ENCODE measurements at regions not wholly inside any gene's neighbourhood (a gene's known extent, or its start where the extent isn't known, plus 50 kb on each side); places are given as distances from the start of the nearest gene placed in this dataset.
"Not testable (repeated sequence)": the region's sequence is repeated elsewhere in the genome, so short reads cannot be mapped to it uniquely, and the experiment has no call there.

GRCh38 chr15:92788196-92788595, 111.9 kb upstream of the CHD2 start:
- no peak for TF ChIP-seq CTCF (IDR thresholded peaks at IDR 0.05; ENCODE audit: unreplicated experiment)
- Mint-ChIP-seq H3K9me3 (ENCODE audit: low read depth) (no peaks in the 10 kb centered on the region), H3K4me3 (ENCODE audit: low read depth) (no peak overlapping the region)

GRCh38 chr15:92788793-92789192, 111.3 kb upstream of the CHD2 start:
- H3K36me3 Mint-ChIP-seq (ENCODE audit: insufficient read depth); H3K4me3 Mint-ChIP-seq (ENCODE audit: low read depth); H3K27me3 Mint-ChIP-seq; H3K9me3 Mint-ChIP-seq (ENCODE audit: low read depth); H3K27ac Mint-ChIP-seq; DNase-seq (ENCODE audit: low spot score, unreplicated experiment); H3K4me1 Mint-ChIP-seq (ENCODE audit: low read depth): not testable (repeated sequence)

More at GRCh38 chr15:92788196-92788595, 111.9 kb upstream of the CHD2 start:
- Mint-ChIP-seq H3K4me1 (ENCODE audit: low read depth) (no peaks in the 10 kb centered on the region), H3K27me3 (no peaks in the 10 kb centered on the region), H3K27ac (no peak overlapping the region), H3K36me3 (ENCODE audit: insufficient read depth) (peaks cover 3% of the 10 kb centered on the region)
- no peak for DNase-seq (ENCODE audit: low spot score, unreplicated experiment)

GRCh38 chr15:92796161-92796611, 103.9 kb upstream of the CHD2 start:
- Mint-ChIP-seq H3K4me1 (ENCODE audit: low read depth) (no peaks in the 10 kb centered on the region), H3K27ac (no peak overlapping the region), H3K4me3 (ENCODE audit: low read depth) (no peak overlapping the region), H3K27me3 (no peaks in the 10 kb centered on the region), H3K36me3 (ENCODE audit: insufficient read depth) (peaks cover 1% of the 10 kb centered on the region), H3K9me3 (ENCODE audit: low read depth) (no peaks in the 10 kb centered on the region)
- DNase-seq (ENCODE audit: low spot score, unreplicated experiment), result no peak
- no peak for TF ChIP-seq CTCF (IDR thresholded peaks at IDR 0.05; ENCODE audit: unreplicated experiment)

- DNase-seq (ENCODE audit: low spot score, unreplicated experiment), result no peak
- Mint-ChIP-seq H3K27ac (no peak overlapping the region), H3K27me3 (no peaks in the 10 kb centered on the region), H3K4me3 (ENCODE audit: low read depth) (no peak overlapping the region), H3K36me3 (ENCODE audit: insufficient read depth) (peaks cover 1% of the 10 kb centered on the region), H3K9me3 (ENCODE audit: low read depth) (no peaks in the 10 kb centered on the region), H3K4me1 (ENCODE audit: low read depth) (peaks cover 3% of the 10 kb centered on the region)
- TF ChIP-seq CTCF (IDR thresholded peaks at IDR 0.05; ENCODE audit: unreplicated experiment), result peak; percentile 91
Measured at GRCh38 chr15:92797168-92798052, 102.7 kb upstream of the CHD2 start.

GRCh38 chr15:92800013-92800412, 100.1 kb upstream of the CHD2 start:
- H3K27me3 Mint-ChIP-seq, result no peaks in the 10 kb centered on the region
- H3K4me3 Mint-ChIP-seq (ENCODE audit: low read depth), result no peak overlapping the region
- peaks cover 5% of the 10 kb centered on the region for H3K36me3 Mint-ChIP-seq (ENCODE audit: insufficient read depth)
- TF ChIP-seq CTCF (IDR thresholded peaks at IDR 0.05; ENCODE audit: unreplicated experiment), result no peak
- H3K4me1 Mint-ChIP-seq (ENCODE audit: low read depth), result peaks cover 7% of the 10 kb centered on the region
- H3K27ac Mint-ChIP-seq, result peak overlapping the region; percentile 16
- peaks cover 3% of the 10 kb centered on the region for H3K9me3 Mint-ChIP-seq (ENCODE audit: low read depth)
- no peak for DNase-seq (ENCODE audit: low spot score, unreplicated experiment)

- H3K36me3 Mint-ChIP-seq (ENCODE audit: insufficient read depth); H3K27ac Mint-ChIP-seq; H3K4me1 Mint-ChIP-seq (ENCODE audit: low read depth); H3K27me3 Mint-ChIP-seq; DNase-seq (ENCODE audit: low spot score, unreplicated experiment); H3K4me3 Mint-ChIP-seq (ENCODE audit: low read depth); H3K9me3 Mint-ChIP-seq (ENCODE audit: low read depth): not testable (repeated sequence)
Measured at GRCh38 chr15:92800416-92801055, 99.6 kb upstream of the CHD2 start.

- not testable (repeated sequence) for H3K9me3 Mint-ChIP-seq (ENCODE audit: low read depth); H3K4me1 Mint-ChIP-seq (ENCODE audit: low read depth); H3K27ac Mint-ChIP-seq; H3K36me3 Mint-ChIP-seq (ENCODE audit: insufficient read depth); H3K4me3 Mint-ChIP-seq (ENCODE audit: low read depth); DNase-seq (ENCODE audit: low spot score, unreplicated experiment); H3K27me3 Mint-ChIP-seq
Measured at GRCh38 chr15:92801056-92801773, 98.9 kb upstream of the CHD2 start.
